GM10248 (cell line): ENCODE measurements at regions not wholly inside any gene's neighbourhood (a gene's known extent, or its start where the extent isn't known, plus 50 kb on each side); places are given as distances from the start of the nearest gene placed in this dataset.
"Not testable (repeated sequence)": the region's sequence is repeated elsewhere in the genome, so short reads cannot be mapped to it uniquely, and the experiment has no call there.

Experiments
- CTCF ChIA-PET: fragments of 300-600 bp; sonication (Branson Sonifier 250); formaldehyde crosslinking; extraction: SDS; loops from one replicate; lab custom pipeline; 2021; ENCODE audit warnings: antibody characterized with exemption; lab: Yijun Ruan, JAX
- POLR2A ChIA-PET: fragments of 350-650 bp; sonication (Branson Sonifier 250); formaldehyde crosslinking; extraction: SDS; loops from one replicate; lab custom pipeline; 2020; ENCODE audit warnings: antibody characterized with exemption; lab: Yijun Ruan, JAX
- DNase-seq: peaks from one replicate; pipeline ENCODE4 v3.0.0; 2012; ENCODE audit errors: extremely low spot score
- TF ChIP-seq, protein P1 (sequence below): IDR thresholded peaks from 2 replicates; pipeline ENCODE4 v1.5.1; 2012; ENCODE audit warnings: mild to moderate bottlenecking, low read depth; ENCODE audit errors: extremely low read depth, missing control alignments, control extremely low read depth

DNA sequence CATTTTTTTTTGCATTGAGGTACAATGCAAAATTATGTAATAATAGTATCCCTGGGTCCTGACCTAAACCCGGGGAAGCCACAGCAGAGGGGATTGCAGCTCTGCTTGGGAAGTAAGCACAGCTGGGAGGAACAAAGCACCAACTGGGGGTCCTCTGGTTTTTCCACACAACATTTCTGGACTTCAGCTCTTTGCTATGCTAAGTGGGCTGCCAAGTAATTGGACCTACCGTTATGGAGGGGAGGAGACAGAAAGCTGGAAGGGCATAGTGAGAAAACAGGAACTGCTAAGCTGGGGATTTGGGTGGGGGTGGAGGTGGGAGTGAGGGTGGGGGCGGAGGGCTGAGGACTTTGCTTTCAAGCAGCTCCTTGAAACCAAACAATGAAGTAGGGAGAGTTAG lies 183.3 kb downstream of the ZIC3 start:
- TF ChIP-seq, protein P1, sequence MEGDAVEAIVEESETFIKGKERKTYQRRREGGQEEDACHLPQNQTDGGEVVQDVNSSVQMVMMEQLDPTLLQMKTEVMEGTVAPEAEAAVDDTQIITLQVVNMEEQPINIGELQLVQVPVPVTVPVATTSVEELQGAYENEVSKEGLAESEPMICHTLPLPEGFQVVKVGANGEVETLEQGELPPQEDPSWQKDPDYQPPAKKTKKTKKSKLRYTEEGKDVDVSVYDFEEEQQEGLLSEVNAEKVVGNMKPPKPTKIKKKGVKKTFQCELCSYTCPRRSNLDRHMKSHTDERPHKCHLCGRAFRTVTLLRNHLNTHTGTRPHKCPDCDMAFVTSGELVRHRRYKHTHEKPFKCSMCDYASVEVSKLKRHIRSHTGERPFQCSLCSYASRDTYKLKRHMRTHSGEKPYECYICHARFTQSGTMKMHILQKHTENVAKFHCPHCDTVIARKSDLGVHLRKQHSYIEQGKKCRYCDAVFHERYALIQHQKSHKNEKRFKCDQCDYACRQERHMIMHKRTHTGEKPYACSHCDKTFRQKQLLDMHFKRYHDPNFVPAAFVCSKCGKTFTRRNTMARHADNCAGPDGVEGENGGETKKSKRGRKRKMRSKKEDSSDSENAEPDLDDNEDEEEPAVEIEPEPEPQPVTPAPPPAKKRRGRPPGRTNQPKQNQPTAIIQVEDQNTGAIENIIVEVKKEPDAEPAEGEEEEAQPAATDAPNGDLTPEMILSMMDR, result no peak
- POLR2A ChIA-PET, result no interaction called here
- DNase-seq, result no peak
- CTCF ChIA-PET, result no interaction called here

DNA sequence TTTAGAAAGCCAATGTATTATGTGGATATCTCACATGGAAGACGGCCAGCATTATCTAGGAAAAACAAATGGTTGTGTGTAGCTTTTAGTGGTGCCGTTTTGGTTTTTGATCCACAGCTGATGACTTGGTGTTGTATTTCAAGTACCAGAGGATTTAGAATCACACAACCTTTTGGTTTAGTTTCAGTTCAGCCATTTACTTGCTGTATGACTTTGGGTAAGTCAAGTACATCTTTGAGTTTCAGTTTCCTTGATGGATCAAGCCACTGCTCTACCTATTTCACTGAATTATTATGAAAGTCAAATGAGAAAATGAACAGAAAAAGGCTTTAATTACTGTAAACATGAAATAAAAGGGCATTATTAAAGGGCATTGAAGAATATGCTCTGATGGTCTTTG lies 205.6 kb downstream of the ZIC3 start:
- DNase-seq, result no peak
- ChIA-PET CTCF (no interaction called here), POLR2A (no interaction called here)
- TF ChIP-seq, protein P1, result no peak

DNA sequence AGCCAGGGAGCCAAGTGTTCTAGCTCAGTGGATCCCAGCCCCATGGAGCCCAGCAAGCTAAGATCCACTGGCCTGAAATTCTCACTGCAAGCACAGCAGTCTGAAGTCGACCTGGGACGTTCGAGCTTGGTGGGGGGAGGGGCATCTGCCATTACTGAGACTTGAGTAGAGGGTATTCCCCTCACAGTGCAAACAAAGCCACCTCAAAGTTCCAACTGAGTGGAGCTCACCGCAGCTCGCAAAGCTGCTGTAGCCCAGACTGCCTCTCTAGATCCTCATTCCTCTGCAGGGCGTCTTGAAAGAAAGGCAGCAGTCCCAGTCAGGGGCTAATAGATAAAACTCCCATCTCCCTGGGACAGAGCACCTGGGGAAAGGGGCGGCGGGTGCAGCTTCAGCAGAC lies 226.3 kb downstream of the ZIC3 start:
- POLR2A ChIA-PET, result no interaction called here
- CTCF ChIA-PET, result interaction anchor here (0.8 kb wide), 1 partner anchor 10 kb away, joined by 3 read pairs; no protein-coding TSS in a partner anchor
- TF ChIP-seq, protein P1, result no peak
- no peak for DNase-seq

DNA sequence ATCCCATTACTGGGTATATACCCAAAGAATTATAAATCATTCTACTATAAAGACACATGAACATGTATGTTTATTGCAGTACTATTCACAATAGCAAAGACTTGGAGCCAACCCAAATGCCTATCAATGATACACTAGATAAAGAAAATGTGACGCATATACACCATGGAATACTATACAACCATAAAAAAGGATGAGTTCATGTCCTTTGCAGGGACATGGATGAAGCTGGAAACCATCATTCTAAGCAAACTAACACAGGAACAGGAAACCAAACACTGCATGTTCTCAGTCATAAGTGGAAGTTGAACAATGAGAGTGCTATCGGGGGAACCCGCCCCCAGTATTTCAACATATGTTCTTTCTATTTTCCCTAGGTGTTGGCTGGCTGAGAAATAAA lies 232.0 kb downstream of the ZIC3 start:
- POLR2A ChIA-PET, DNase-seq, CTCF ChIA-PET: not testable (repeated sequence)

DNA sequence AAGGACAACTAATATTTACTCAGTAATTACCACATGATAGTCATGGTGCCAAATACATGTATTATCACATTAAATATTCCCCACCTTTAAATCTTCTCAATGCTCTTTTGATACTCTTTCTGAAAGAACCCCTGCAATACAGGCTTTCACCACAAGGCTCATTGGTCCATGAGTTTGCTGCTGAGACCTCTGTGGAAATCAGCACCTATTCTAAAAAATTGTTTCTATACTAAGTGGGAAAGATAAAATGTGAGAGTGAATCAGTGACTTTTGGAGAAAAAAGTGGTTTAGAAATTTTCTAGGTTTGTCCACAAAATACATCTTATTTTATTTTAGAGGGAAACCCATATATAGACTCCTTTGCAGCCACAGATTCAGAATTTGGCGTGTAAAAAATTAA lies 257.3 kb downstream of the ZIC3 start:
- no peak for DNase-seq
- ChIA-PET CTCF (no interaction called here), POLR2A (no interaction called here)
- TF ChIP-seq, protein P1, result no peak

DNA sequence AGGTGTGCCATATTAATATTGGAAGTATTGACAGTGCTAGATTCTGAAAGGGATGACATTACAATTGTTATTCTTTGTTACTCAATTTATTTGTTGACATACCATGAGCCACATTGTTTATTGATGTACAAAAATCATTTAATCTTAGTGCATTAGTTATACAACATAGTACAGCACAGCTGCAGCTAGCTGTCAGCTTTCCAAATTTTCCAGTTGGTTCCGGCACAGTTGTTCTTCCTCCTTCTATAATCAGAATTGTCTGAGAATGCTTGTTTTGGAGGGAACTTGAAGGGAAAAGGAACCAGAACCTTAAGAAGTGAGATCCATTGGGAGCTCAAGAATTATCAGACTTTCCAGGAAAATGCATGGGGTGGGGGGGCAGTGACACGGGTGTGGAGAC lies 281.4 kb downstream of the ZIC3 start:
- TF ChIP-seq, protein P1, result no peak

DNA sequence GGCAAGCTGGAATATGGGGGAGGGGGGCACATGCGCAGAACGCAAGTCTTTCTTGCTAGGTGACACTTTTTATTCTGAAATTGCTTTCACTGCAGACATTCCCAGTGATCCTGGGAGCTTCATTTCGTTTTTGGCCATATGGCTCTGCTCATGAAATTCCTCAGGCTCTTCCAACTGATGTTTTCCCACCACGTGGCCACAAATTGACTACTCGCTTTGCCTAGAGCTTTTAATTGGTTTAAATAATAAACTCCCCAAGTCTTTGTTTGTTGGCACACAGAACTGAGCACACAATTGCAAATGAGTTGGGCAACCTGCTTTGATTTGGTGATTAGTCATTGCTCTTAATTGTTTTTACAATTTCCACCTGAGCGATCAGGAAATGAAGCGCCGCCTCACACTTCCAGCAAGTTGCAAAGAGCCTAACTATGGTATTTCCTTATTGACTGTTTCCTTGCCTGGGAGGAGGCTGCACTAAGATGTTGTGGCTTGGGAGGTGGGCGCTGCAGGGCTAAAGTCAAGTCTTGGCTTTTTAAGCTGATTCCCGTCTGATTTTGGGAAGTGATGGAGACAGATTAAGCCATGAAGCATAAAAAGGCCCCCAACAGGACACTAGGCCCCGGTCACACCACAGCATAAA lies 282.5 kb downstream of the ZIC3 start:
- DNase-seq, result no peak
- POLR2A ChIA-PET, result no interaction called here
- CTCF ChIA-PET, result no interaction called here
- TF ChIP-seq, protein P1, result no peak

More for the DNA sequence above, 281.4 kb downstream of the ZIC3 start:
- CTCF ChIA-PET, result no interaction called here
- POLR2A ChIA-PET, result no interaction called here
- no peak for DNase-seq
